NCI-H1092 treated with DMSO at 0.1 percent for 48 hours (cell line): ENCODE measurements at regions not wholly inside any gene's neighbourhood (a gene's known extent, or its start where the extent isn't known, plus 50 kb on each side); places are given as distances from the start of the nearest gene placed in this dataset.
"Not testable (repeated sequence)": the region's sequence is repeated elsewhere in the genome, so short reads cannot be mapped to it uniquely, and the experiment has no call there.

Experiments
- DNase-seq: peaks from one replicate; lab custom pipeline; 2025; lab: John Stamatoyannopoulos, UW

DNA sequence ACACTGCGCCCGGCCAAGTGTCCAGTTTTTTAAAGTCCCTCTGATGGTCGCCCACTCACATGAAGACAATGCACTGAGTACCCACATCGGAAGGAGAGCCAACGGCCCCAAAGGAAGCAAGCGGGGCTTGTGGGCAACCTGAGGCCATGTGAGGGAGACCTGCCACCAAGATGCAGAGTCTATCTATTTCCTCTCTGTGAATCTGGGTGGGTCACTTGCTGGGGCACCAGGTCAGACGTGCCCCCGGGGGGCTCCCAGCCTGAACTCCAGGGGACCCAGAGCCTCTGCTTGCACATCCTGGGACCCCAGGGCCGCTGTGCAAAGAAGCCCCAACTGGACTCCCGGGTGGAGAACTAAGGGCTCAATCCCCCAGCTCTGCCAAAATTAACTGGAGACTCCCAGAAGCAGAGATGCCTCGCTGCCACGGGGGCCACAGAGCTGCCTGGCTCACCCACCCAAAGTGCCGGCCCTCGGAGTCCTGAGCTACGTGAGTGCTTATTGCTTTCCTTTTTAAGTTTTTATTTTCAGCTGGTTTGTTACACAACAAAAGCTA is 106.4 kb downstream of the BRD1 start:
- DNase-seq: no peak

- no peak for DNase-seq
Observed at GRCh38 chr22:49720279-49720959, 107.3 kb downstream of the BRD1 start.

GRCh38 chr22:49719046-49719445 is 108.6 kb downstream of the BRD1 start:
- no peak for DNase-seq

DNA sequence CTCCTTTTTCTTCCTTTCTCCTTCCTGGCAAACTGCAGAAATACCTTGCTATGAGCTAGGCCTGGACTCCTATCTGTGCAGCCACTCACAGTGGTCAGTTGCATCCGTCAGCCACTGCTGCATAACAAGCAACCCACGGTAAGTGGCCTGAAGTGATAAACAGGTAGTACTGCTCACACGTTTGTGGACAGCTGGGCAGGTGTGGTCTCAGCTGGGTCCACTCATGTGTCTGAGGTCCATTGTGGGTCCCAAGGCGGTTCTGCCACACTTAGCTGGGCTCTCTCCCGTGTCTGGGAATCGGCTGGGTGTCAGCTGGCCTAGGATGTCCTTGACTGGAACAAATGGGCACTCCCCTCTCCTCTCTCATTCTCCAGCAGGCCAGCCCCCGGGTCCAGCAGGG is 109.3 kb downstream of the BRD1 start:
- DNase-seq: no peak

- no peak for DNase-seq
Observed at GRCh38 chr22:49717322-49717919, 110.3 kb downstream of the BRD1 start.

- DNase-seq: no peak
Observed at GRCh38 chr22:49716441-49716840, 111.2 kb downstream of the BRD1 start.

- DNase-seq: no peak
Observed at GRCh38 chr22:49715450-49715849, 112.2 kb downstream of the BRD1 start.

- DNase-seq: no peak
Observed at GRCh38 chr22:49713003-49713402, 114.7 kb downstream of the BRD1 start.

DNA sequence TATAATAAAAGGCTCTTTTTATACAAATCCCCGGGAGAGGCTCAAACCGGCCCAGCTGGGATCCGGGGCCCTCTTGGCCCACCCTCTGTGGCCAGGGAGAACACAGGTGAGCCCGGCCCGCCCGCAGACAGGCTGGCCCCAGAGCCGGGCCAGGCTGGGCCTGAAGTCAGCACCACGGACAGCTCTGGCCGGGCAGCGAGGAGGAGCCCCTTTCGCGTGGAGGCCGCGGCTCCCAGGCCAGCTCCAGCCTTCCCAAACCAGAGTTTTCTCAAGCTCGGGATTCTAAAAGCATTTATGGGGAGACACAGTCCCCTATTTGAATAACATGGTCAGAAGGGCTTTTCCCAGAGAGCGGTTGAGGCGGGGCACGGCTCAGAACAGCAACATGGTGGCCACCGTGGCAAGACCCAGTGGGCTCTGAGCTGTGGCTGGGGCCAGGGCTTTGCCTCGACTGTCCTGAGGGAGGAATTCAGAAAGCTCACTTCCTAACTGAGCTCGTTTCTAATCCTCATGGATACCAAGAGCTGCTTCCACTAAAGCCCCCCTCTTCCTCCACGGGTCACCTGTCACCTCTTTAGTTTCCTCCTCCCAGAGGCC is 115.4 kb downstream of the BRD1 start:
- no peak for DNase-seq

DNA sequence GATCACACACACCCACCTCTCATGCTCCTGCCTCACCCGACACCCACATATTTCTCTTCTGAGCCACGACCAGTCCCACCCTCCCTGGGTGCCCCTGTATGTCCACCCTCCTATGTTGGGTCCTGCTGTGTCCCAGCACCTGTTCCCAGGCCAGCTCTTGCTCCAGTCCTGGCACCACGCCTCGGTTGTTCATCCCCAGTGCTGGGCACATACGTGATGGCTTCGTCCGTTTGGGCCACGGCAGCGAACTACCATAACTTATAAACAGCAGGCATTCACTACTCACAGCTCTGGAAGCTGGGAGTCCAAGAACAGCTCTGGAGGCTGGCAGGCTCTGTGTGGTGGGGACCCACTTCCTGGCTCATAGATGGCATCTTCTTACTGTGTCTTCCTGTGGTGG is 116.9 kb downstream of the BRD1 start:
- DNase-seq: no peak

- no peak for DNase-seq
Observed at GRCh38 chr22:49709464-49709863, 118.2 kb downstream of the BRD1 start.

- DNase-seq: no peak
Observed at GRCh38 chr22:49705972-49706352, 121.7 kb downstream of the BRD1 start.

DNA sequence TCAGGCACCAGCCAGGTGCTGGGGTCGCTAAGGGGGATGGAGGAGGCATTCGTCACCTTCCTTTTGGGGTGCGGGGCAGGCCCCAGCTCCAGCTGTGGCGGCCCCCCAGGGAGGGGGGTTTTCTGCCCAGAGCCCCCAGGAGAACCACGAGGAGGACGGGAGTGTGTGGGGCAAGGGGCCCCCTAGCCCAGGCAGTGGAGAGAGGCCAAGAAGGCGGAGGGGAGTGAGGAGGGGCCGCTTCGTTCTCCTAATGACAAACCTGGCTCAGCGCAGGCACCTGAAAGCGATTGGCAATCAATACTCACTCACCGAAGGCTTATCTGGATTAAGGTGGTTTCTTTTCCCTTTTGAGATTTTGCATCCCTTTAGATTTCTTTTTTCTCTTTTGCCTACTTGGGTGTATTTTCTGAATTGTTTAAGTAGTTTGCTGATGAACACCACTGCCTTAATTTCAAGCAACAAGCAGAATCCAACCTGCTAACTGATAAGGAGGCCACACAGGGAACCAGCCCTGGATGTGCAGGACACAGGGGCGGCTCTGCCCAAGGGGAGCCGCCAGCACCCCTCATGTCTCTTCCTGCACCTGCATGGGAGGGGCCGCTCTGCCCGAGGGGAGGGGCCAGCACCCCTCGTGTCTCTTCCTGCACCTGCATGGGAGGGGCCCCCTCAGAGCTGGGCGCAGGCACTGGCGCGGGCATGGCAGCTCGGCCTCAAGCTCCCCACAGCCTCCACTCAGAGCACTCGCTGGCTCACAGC is 122.3 kb downstream of the BRD1 start:
- DNase-seq: no peak

- DNase-seq: no peak
Observed at GRCh38 chr22:49704345-49705215, 123.1 kb downstream of the BRD1 start.

DNA sequence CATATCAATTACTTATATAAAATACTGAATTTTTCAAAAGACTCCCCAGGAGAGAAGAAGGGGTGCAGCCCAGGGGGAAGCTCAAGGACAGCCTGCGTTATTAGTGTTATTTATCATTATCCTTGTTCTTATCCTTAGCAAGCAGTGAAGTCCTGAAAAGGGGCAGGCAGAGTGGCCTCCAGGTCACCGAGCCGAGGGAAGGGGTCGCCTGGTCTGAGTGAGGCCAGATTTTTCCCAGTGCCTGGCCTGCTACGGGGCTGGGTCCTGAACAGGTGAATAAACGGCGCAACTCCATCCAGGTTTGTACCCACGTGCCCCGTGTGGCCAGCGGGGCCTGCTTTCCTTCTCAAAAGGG is 123.7 kb downstream of the BRD1 start:
- DNase-seq: no peak

DNA sequence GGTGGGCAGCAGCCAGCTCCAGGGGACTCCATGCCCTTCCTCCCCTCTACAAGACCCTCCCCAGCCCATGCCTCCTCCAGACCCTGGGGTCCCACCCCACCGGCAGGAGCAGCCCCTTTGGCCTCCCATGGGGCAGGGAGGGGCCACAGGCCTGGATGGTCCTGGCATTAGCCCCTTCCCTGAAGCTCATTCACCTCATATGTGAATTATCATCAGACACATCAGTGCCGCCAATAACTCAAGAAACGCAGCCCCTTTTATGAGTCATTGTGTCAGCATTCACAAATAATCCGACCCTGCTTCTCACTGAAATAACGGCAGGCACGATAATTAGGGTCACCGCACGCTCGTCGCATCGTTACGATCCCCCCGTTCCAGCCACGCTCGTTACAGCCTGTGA is 124.2 kb downstream of the BRD1 start:
- no peak for DNase-seq

DNA sequence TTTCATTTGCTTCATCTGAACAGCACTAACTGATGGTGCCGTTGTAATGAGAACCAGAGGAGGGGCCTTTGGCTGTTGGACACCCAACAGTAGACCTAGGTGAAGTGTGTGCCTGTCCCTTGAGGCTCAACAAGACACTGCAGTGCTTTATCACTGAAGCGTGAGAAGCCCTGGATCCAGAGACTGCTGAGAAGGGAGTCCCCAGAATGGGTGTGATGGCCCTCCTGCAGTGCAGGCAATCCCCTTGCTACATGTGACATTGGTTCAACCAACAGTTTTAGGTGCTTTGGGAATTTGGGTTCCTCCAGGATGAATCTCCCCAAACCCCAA is 125.6 kb downstream of the BRD1 start:
- DNase-seq: no peak

- no peak for DNase-seq
Observed at GRCh38 chr22:49701380-49702067, 126.1 kb downstream of the BRD1 start.

DNA sequence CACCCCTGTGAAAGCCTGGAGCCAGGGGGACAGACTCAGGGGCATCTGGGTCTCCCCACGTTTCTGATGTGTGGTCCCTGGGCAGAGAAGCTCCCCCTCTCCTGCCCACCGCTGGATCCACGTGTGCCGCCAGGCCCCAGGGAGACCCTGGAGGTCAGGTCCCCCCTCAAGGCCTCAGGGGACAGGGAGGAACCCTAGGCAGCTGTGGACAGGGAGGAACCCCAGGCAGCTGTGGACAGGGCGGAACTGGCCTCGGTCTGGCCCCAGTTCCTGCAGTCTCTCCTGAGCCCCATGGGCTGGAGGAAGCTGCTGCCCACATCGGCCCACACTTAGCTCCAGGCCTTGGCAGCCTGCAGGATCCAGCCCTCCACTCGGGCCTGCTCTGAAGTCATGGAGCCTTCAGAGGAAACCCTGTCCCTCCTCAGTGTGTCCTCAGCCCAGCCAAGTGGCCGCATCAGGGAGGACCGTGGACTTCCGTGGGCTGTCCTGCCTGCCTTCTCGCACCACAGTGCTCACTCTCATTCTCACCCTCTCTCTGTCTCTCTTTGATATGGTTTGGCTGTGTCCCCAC is 127.7 kb downstream of the BRD1 start:
- DNase-seq: no peak

- DNase-seq: no peak
Observed at GRCh38 chr22:49699476-49699875, 128.2 kb downstream of the BRD1 start.

DNA sequence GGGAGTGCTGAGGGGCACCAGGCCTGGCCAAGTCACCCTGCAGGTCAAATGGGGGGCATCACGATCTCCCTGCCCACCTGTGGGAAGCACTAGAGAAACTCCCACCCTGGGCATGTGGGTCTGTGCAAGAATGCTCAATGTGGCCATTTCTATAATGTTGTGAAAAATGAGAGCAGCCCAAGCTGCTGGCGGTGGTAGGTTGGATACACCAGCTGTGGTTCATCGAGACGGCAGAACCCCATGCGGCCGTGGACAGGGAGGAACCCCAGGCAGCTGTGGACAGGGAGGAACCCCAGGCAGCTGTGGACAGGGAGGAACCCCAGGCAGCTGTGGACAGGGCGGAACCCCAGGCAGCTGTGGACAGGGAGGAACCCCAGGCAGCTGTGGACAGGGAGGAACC is 129.1 kb downstream of the BRD1 start:
- DNase-seq: not testable (repeated sequence)
